Osteoblast (primary cell): ENCODE measurements at regions not wholly inside any gene's neighbourhood (a gene's known extent, or its start where the extent isn't known, plus 50 kb on each side); places are given as distances from the start of the nearest gene placed in this dataset.

Source experiments
- DNase-seq: peaks from one replicate; pipeline ENCODE4 v3.0.0; 2011; ENCODE audit warnings: low spot score, mixed read lengths; ENCODE audit not compliant: insufficient read length; ENCODE audit errors: missing footprints
- H2AFZ ChIP-seq: 2 replicates; pipeline ENCODE4 v1.6.0; 2011; ENCODE audit warnings: mild to moderate bottlenecking, low read length
- H3K27ac ChIP-seq: 2 replicates; pipeline ENCODE4 v1.5.1; 2011; ENCODE audit warnings: mild to moderate bottlenecking, low read depth, low read length, moderate library complexity
- H3K27me3 ChIP-seq: 2 replicates; pipeline ENCODE4 v1.6.0; 2012; ENCODE audit warnings: mild to moderate bottlenecking, control low read depth, inconsistent platforms, low read length, moderate library complexity; ENCODE audit not compliant: insufficient read depth
- H3K36me3 ChIP-seq: 2 replicates; pipeline ENCODE4 v1.5.1; 2011; ENCODE audit warnings: mild to moderate bottlenecking, low read length, control low read depth, moderate library complexity; ENCODE audit not compliant: insufficient read depth
- H3K4me1 ChIP-seq: 2 replicates; pipeline ENCODE4 v1.5.1; 2011; ENCODE audit warnings: mild to moderate bottlenecking, low read length, control low read depth, moderate library complexity; ENCODE audit not compliant: insufficient read depth
- H3K4me2 ChIP-seq: 2 replicates; pipeline ENCODE4 v1.6.0; 2011; ENCODE audit warnings: mild to moderate bottlenecking, low read length; ENCODE audit not compliant: insufficient read depth
- H3K4me3 ChIP-seq: fragments of 200-600 bp; sonication (generic); 3 replicates; pipeline ENCODE4 v1.5.1; 2012; ENCODE audit warnings: mild to moderate bottlenecking, low read length, inconsistent platforms; ENCODE audit not compliant: insufficient read depth
- H3K79me2 ChIP-seq: 2 replicates; pipeline ENCODE4 v1.6.0; 2012; ENCODE audit warnings: mild to moderate bottlenecking, low read length, control low read depth, inconsistent platforms; ENCODE audit not compliant: insufficient read depth
- H3K9me3 ChIP-seq: 2 replicates; pipeline ENCODE4 v1.5.1; 2011; ENCODE audit warnings: low read depth, low read length, control low read depth
- H4K20me1 ChIP-seq: 2 replicates; pipeline ENCODE4 v1.6.0; 2012; ENCODE audit warnings: mild to moderate bottlenecking, low read length, control low read depth; ENCODE audit not compliant: insufficient read depth
- CTCF ChIP-seq: IDR thresholded peaks from 2 replicates; pipeline ENCODE4 v1.5.1; 2011; ENCODE audit warnings: mild to moderate bottlenecking, low read depth, low read length, moderate library complexity; ENCODE audit errors: extremely low read depth

- no peaks in the 10 kb centered on the region for H3K36me3 ChIP-seq
- no peak overlapping the region for H3K4me2 ChIP-seq
- no peak for DNase-seq
- no peak overlapping the region for H2AFZ ChIP-seq
- peaks cover 2% of the 10 kb centered on the region for H3K9me3 ChIP-seq
- no peaks in the 10 kb centered on the region for H3K4me1 ChIP-seq
- no peak for TF ChIP-seq CTCF
- H3K4me3 ChIP-seq, result no peak overlapping the region
- H4K20me1 ChIP-seq, result no peaks in the 10 kb centered on the region
- H3K27ac ChIP-seq, result no peak overlapping the region
- no peaks in the 10 kb centered on the region for H3K79me2 ChIP-seq
- peaks cover 22% of the 10 kb centered on the region for H3K27me3 ChIP-seq
Measured at GRCh38 chr2:238765590-238765989, 82.3 kb upstream of the TWIST2 start.

- Histone ChIP-seq H3K4me2 (no peak overlapping the region), H3K36me3 (no peaks in the 10 kb centered on the region), H3K27ac (no peak overlapping the region), H2AFZ (no peak overlapping the region), H3K79me2 (no peaks in the 10 kb centered on the region), H3K9me3 (peaks cover 2% of the 10 kb centered on the region), H4K20me1 (no peaks in the 10 kb centered on the region), H3K27me3 (peaks cover 35% of the 10 kb centered on the region), H3K4me3 (no peak overlapping the region), H3K4me1 (no peaks in the 10 kb centered on the region)
- peak; percentile 36 for TF ChIP-seq CTCF
- peak; percentile 96 for DNase-seq
Measured at GRCh38 chr2:238771218-238771617, 76.7 kb upstream of the TWIST2 start.

- Histone ChIP-seq H3K27me3 (peaks cover 35% of the 10 kb centered on the region), H3K9me3 (peaks cover 2% of the 10 kb centered on the region), H2AFZ (no peak overlapping the region), H3K4me3 (no peak overlapping the region), H3K27ac (no peak overlapping the region), H4K20me1 (no peaks in the 10 kb centered on the region), H3K4me1 (no peaks in the 10 kb centered on the region), H3K4me2 (no peak overlapping the region), H3K36me3 (no peaks in the 10 kb centered on the region), H3K79me2 (no peaks in the 10 kb centered on the region)
- peak; percentile 36 for DNase-seq
- no peak for TF ChIP-seq CTCF
Measured at GRCh38 chr2:238771639-238772038, 76.2 kb upstream of the TWIST2 start.

- Histone ChIP-seq H3K36me3 (no peaks in the 10 kb centered on the region), H3K79me2 (no peaks in the 10 kb centered on the region), H3K4me2 (no peak overlapping the region), H2AFZ (no peak overlapping the region), H3K27ac (no peak overlapping the region), H3K9me3 (no peaks in the 10 kb centered on the region), H3K27me3 (peaks cover 32% of the 10 kb centered on the region), H4K20me1 (no peaks in the 10 kb centered on the region), H3K4me1 (no peaks in the 10 kb centered on the region), H3K4me3 (no peak overlapping the region)
- no peak for DNase-seq
- no peak for TF ChIP-seq CTCF
Measured at GRCh38 chr2:238772635-238773297, 75.1 kb upstream of the TWIST2 start.
